HG03460 (cell line): ENCODE measurements at regions not wholly inside any gene's neighbourhood (a gene's known extent, or its start where the extent isn't known, plus 50 kb on each side); places are given as distances from the start of the nearest gene placed in this dataset.
"Not testable (repeated sequence)": the region's sequence is repeated elsewhere in the genome, so short reads cannot be mapped to it uniquely, and the experiment has no call there.

Experiments used
- ATAC-seq: cut with Tn5 transposase; IDR thresholded peaks from one replicate; pipeline ENCODE4 v1.9.1; 2021; ENCODE audit not compliant: unreplicated experiment

GRCh38 chr12:94916663-94917062 lies 86.8 kb downstream of the NDUFA12 start:
- ATAC-seq = no peak

GRCh38 chr12:94909663-94910062 lies 93.8 kb downstream of the NDUFA12 start:
- ATAC-seq = no peak

- ATAC-seq = not testable (repeated sequence)
These were observed 97.7 kb downstream of the NDUFA12 start for GRCh38 chr12:94905749-94906148.

- ATAC-seq = no peak
These were observed 103.0 kb downstream of the NDUFA12 start for GRCh38 chr12:94900496-94900895.

GRCh38 chr12:94898388-94898787 lies 105.1 kb downstream of the NDUFA12 start:
- ATAC-seq = no peak

- no peak for ATAC-seq
These were observed 110.8 kb downstream of the NDUFA12 start for GRCh38 chr12:94892544-94893267.

GRCh38 chr12:94889445-94890210 lies 113.9 kb downstream of the NDUFA12 start:
- no peak for ATAC-seq

GRCh38 chr12:94879542-94879941 lies 124.0 kb downstream of the NDUFA12 start:
- ATAC-seq = no peak

GRCh38 chr12:94875525-94875924 lies 128.0 kb downstream of the NDUFA12 start:
- ATAC-seq = no peak

GRCh38 chr12:94874518-94875302 lies 128.8 kb downstream of the NDUFA12 start:
- ATAC-seq = no peak

GRCh38 chr12:94873734-94874517 lies 129.6 kb downstream of the NDUFA12 start:
- ATAC-seq = no peak

- peak; percentile 75 for ATAC-seq
These were observed 130.3 kb downstream of the NDUFA12 start for GRCh38 chr12:94872971-94873733.

- peak; percentile 14 for ATAC-seq
These were observed 130.9 kb downstream of the NDUFA12 start for GRCh38 chr12:94872671-94872970.

- ATAC-seq = no peak
These were observed 131.4 kb downstream of the NDUFA12 start for GRCh38 chr12:94872007-94872653.

GRCh38 chr12:94870511-94870910 lies 133.0 kb downstream of the NDUFA12 start:
- no peak for ATAC-seq

- ATAC-seq = no peak
These were observed 135.3 kb downstream of the NDUFA12 start for GRCh38 chr12:94868161-94868560.

GRCh38 chr12:94867066-94867855 lies 136.2 kb downstream of the NDUFA12 start:
- no peak for ATAC-seq

- no peak for ATAC-seq
These were observed 138.5 kb downstream of the NDUFA12 start for GRCh38 chr12:94864987-94865386.
